ENCODE measurements at regions not wholly inside any gene's neighbourhood (a gene's known extent, or its start where the extent isn't known, plus 50 kb on each side); places are given as distances from the start of the nearest gene placed in this dataset.

- DNase-seq (ENCODE audit: low read depth), result no peak
- TF ChIP-seq, protein P1, sequence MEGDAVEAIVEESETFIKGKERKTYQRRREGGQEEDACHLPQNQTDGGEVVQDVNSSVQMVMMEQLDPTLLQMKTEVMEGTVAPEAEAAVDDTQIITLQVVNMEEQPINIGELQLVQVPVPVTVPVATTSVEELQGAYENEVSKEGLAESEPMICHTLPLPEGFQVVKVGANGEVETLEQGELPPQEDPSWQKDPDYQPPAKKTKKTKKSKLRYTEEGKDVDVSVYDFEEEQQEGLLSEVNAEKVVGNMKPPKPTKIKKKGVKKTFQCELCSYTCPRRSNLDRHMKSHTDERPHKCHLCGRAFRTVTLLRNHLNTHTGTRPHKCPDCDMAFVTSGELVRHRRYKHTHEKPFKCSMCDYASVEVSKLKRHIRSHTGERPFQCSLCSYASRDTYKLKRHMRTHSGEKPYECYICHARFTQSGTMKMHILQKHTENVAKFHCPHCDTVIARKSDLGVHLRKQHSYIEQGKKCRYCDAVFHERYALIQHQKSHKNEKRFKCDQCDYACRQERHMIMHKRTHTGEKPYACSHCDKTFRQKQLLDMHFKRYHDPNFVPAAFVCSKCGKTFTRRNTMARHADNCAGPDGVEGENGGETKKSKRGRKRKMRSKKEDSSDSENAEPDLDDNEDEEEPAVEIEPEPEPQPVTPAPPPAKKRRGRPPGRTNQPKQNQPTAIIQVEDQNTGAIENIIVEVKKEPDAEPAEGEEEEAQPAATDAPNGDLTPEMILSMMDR (IDR thresholded peaks at IDR 0.05; ENCODE audit: insufficient read depth, low read length), result no peak
- no peak overlapping the region for H3K4me3 ChIP-seq (ENCODE audit: low read depth, low read length)
Observed at GRCh38 chr18:51287818-51288508, 90.5 kb upstream of the MEX3C start.

GRCh38 chr18:51288582-51288981 is 91.1 kb upstream of the MEX3C start:
- no peak overlapping the region for H3K4me3 ChIP-seq (ENCODE audit: low read depth, low read length)
- TF ChIP-seq, protein P1 (IDR thresholded peaks at IDR 0.05; ENCODE audit: insufficient read depth, low read length), result no peak
- DNase-seq (ENCODE audit: low read depth), result no peak

DNA sequence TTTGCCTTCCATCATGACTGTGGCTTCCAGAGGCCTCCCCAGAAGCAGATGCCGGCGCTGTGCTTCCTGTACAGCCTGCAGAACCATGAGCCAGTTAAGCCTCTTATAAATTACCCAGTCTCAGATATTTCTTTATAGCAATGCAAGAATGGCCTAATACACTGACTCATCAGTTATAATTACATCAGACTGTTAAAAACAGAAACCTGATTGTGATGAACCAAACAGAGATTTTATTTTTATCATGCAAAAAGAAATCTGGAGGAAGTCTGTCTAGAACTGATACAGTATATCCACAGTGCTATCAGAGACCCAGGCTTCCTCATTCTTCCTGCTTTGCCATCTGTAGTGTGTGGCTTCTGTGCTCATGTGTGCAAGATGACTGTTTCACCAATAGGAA is 93.4 kb upstream of the MEX3C start:
- no peak overlapping the region for H3K4me3 ChIP-seq (ENCODE audit: low read depth, low read length)
- TF ChIP-seq, protein P1 (IDR thresholded peaks at IDR 0.05; ENCODE audit: insufficient read depth, low read length), result no peak
- no peak for DNase-seq (ENCODE audit: low read depth)

GRCh38 chr18:51300912-51301311 is 103.4 kb upstream of the MEX3C start:
- TF ChIP-seq, protein P1 (IDR thresholded peaks at IDR 0.05; ENCODE audit: insufficient read depth, low read length), result no peak
- H3K4me3 ChIP-seq (ENCODE audit: low read depth, low read length), result no peak overlapping the region
- DNase-seq (ENCODE audit: low read depth), result no peak

DNA sequence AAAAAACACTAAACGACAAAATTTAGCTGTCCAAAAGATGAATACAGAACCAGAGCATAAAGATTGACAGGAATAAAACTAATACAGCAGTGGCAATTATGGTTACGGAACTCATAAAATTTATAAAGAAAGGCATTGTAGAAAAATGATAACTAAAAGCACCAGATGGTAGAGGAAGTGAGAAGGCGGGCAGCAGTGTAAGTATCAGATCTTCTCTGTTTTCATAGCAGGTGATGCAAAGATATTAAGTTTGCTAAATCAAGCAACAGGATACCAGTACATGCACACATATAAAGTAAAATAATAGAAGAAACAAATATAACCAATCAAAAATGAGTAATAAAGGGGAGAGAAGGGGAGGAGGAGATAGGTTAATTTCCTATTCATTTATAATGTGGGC is 103.9 kb upstream of the MEX3C start:
- H3K4me3 ChIP-seq (ENCODE audit: low read depth, low read length), result no peak overlapping the region
- no peak for DNase-seq (ENCODE audit: low read depth)
- TF ChIP-seq, protein P1 (IDR thresholded peaks at IDR 0.05; ENCODE audit: insufficient read depth, low read length), result no peak

GRCh38 chr18:51316677-51317076 is 119.2 kb upstream of the MEX3C start:
- no peak overlapping the region for H3K4me3 ChIP-seq (ENCODE audit: low read depth, low read length)
- TF ChIP-seq, protein P1 (IDR thresholded peaks at IDR 0.05; ENCODE audit: insufficient read depth, low read length), result no peak
- no peak for DNase-seq (ENCODE audit: low read depth)

GRCh38 chr18:51321696-51322095 is 124.2 kb upstream of the MEX3C start:
- TF ChIP-seq, protein P1 (IDR thresholded peaks at IDR 0.05; ENCODE audit: insufficient read depth, low read length), result no peak
- peak; percentile 57 for DNase-seq (ENCODE audit: low read depth)
- no peak overlapping the region for H3K4me3 ChIP-seq (ENCODE audit: low read depth, low read length)
